Neural crest cell (in vitro differentiated cells): ENCODE measurements at regions not wholly inside any gene's neighbourhood (a gene's known extent, or its start where the extent isn't known, plus 50 kb on each side); places are given as distances from the start of the nearest gene placed in this dataset.

Source experiments
- DNase-seq: peaks from one replicate; pipeline ENCODE4 v3.0.0; 2021; ENCODE audit warnings: low read depth, mixed read lengths, low spot score
- H3K27ac Mint-ChIP-seq: one replicate; pipeline ENCODE4 v1.8.0; 2021; ENCODE audit warnings: mild to moderate bottlenecking, mixed read lengths; ENCODE audit not compliant: unreplicated experiment
- H3K27me3 Mint-ChIP-seq: 2 replicates; pipeline ENCODE4 v1.8.0; 2021; ENCODE audit warnings: low read depth, mild to moderate bottlenecking, mixed read lengths
- H3K36me3 Mint-ChIP-seq: 2 replicates; pipeline ENCODE4 v1.8.0; 2021; ENCODE audit warnings: low read depth, mild to moderate bottlenecking, mixed read lengths
- H3K4me1 Mint-ChIP-seq: 2 replicates; pipeline ENCODE4 v1.8.0; 2021; ENCODE audit warnings: mixed read lengths
- H3K4me3 Mint-ChIP-seq: one replicate; pipeline ENCODE4 v1.8.0; 2021; ENCODE audit warnings: mild to moderate bottlenecking, mixed read lengths
- H3K9me3 Mint-ChIP-seq: 2 replicates; pipeline ENCODE4 v1.8.0; 2021; ENCODE audit warnings: mixed read lengths
- CTCF ChIP-seq: fragments of 200-600 bp; sonication (generic); conservative IDR thresholded peaks from 2 replicates; pipeline ENCODE4 v1.5.0; 2021; ENCODE audit warnings: antibody characterized with exemption, mild to moderate bottlenecking

- no peaks in the 10 kb centered on the region for H3K9me3 Mint-ChIP-seq
- no peak for DNase-seq
- no peak overlapping the region for H3K27ac Mint-ChIP-seq
- H3K27me3 Mint-ChIP-seq, result no peaks in the 10 kb centered on the region
- H3K4me1 Mint-ChIP-seq, result peaks cover 4% of the 10 kb centered on the region
- no peak overlapping the region for H3K4me3 Mint-ChIP-seq
- no peaks in the 10 kb centered on the region for H3K36me3 Mint-ChIP-seq
- TF ChIP-seq CTCF, result no peak
Measured at GRCh38 chr14:27077214-27077613, 479.4 kb upstream of the NOVA1 start.

- no peak overlapping the region for H3K4me3 Mint-ChIP-seq
- DNase-seq, result no peak
- peaks cover 4% of the 10 kb centered on the region for H3K4me1 Mint-ChIP-seq
- H3K27me3 Mint-ChIP-seq, result no peaks in the 10 kb centered on the region
- TF ChIP-seq CTCF, result no peak
- no peaks in the 10 kb centered on the region for H3K9me3 Mint-ChIP-seq
- no peak overlapping the region for H3K27ac Mint-ChIP-seq
- no peaks in the 10 kb centered on the region for H3K36me3 Mint-ChIP-seq
Measured at GRCh38 chr14:27077710-27078109, 479.9 kb upstream of the NOVA1 start.

GRCh38 chr14:27078191-27078590 lies 480.4 kb upstream of the NOVA1 start:
- no peaks in the 10 kb centered on the region for H3K36me3 Mint-ChIP-seq
- H3K27me3 Mint-ChIP-seq, result no peaks in the 10 kb centered on the region
- no peak for DNase-seq
- TF ChIP-seq CTCF, result no peak
- H3K27ac Mint-ChIP-seq, result no peak overlapping the region
- H3K4me3 Mint-ChIP-seq, result no peak overlapping the region
- peaks cover 4% of the 10 kb centered on the region for H3K4me1 Mint-ChIP-seq
- no peaks in the 10 kb centered on the region for H3K9me3 Mint-ChIP-seq

- H3K4me1 Mint-ChIP-seq, result no peaks in the 10 kb centered on the region
- H3K9me3 Mint-ChIP-seq, result no peaks in the 10 kb centered on the region
- H3K4me3 Mint-ChIP-seq, result no peak overlapping the region
- no peak overlapping the region for H3K27ac Mint-ChIP-seq
- H3K36me3 Mint-ChIP-seq, result no peaks in the 10 kb centered on the region
- no peaks in the 10 kb centered on the region for H3K27me3 Mint-ChIP-seq
- DNase-seq, result no peak
- TF ChIP-seq CTCF, result no peak
Measured at GRCh38 chr14:27079716-27080115, 481.9 kb upstream of the NOVA1 start.

- Mint-ChIP-seq H3K36me3 (no peaks in the 10 kb centered on the region), H3K27ac (no peak overlapping the region), H3K27me3 (no peaks in the 10 kb centered on the region), H3K4me3 (no peak overlapping the region), H3K9me3 (no peaks in the 10 kb centered on the region), H3K4me1 (peaks cover 3% of the 10 kb centered on the region)
- no peak for TF ChIP-seq CTCF
- DNase-seq, result no peak
Measured at GRCh38 chr14:27085500-27085899, 487.7 kb upstream of the NOVA1 start.

- no peaks in the 10 kb centered on the region for H3K36me3 Mint-ChIP-seq
- H3K4me3 Mint-ChIP-seq, result no peak overlapping the region
- peaks cover 9% of the 10 kb centered on the region for H3K4me1 Mint-ChIP-seq
- DNase-seq, result no peak
- H3K27ac Mint-ChIP-seq, result no peak overlapping the region
- H3K27me3 Mint-ChIP-seq, result no peaks in the 10 kb centered on the region
- TF ChIP-seq CTCF, result no peak
- H3K9me3 Mint-ChIP-seq, result peaks cover 3% of the 10 kb centered on the region
Measured at GRCh38 chr14:27090716-27091115, 492.9 kb upstream of the NOVA1 start.
